H1 (cell line): ENCODE measurements at regions not wholly inside any gene's neighbourhood (a gene's known extent, or its start where the extent isn't known, plus 50 kb on each side); places are given as distances from the start of the nearest gene placed in this dataset.

Source experiments
- CTCF ChIP-seq, 3 experiments: IDR thresholded peaks; 1 replicate in 2 of 3; 2 replicates in 1 of 3; pipeline versions ENCODE4 v1.5.1 to v1.6.1; 2011; ENCODE audit warnings: low read length in 3 of 3, mild to moderate bottlenecking in 3 of 3, inconsistent platforms in 2 of 3, low read depth in 1 of 3, moderate library complexity in 1 of 3; ENCODE audit not compliant: insufficient read depth in 1 of 3; ENCODE audit errors: control extremely low read depth in 1 of 3
- RNF2 ChIP-seq: fragments of 200-900, 300-1000 bp; sonication (generic); IDR thresholded peaks from 2 replicates; pipeline ENCODE4 v1.7.1; 2016; ENCODE audit warnings: borderline replicate concordance, low read depth, mild to moderate bottlenecking, antibody characterized with exemption, low read length; ENCODE audit not compliant: poor library complexity, severe bottlenecking; ENCODE audit errors: missing control alignments

GRCh38 chr2:150586858-150587257 is 99.4 kb upstream of the RND3 start:
- TF ChIP-seq CTCF (IDR thresholded peaks at IDR 0.05; ENCODE audit: control extremely low read depth in 1 of 3, insufficient read depth in 1 of 3, low read depth in 1 of 3, low read length in 3 of 3) (no peak), RNF2 (no peak)
